ENCODE measurements at regions not wholly inside any gene's neighbourhood (a gene's known extent, or its start where the extent isn't known, plus 50 kb on each side); places are given as distances from the start of the nearest gene placed in this dataset.
A peak's percentile ranks its signal among the peaks of the same experiment; 100 is the strongest.

GRCh38 chr7:84250452-84250851 lies 55.9 kb upstream of the SEMA3A start:
- Histone ChIP-seq H3K79me2 (ENCODE audit: low read length) (no peaks in the 10 kb centered on the region), H2AFZ (ENCODE audit: low read depth, low read length) (peak overlapping the region; percentile 32), H4K20me1 (ENCODE audit: insufficient read depth, low read length) (no peaks in the 10 kb centered on the region), H3K4me1 (ENCODE audit: low read length) (peaks cover 36% of the 10 kb centered on the region), H3K9me3 (ENCODE audit: insufficient read depth, low read length) (peaks cover 7% of the 10 kb centered on the region; the same call in 1 of the 2 replicates), H3K27me3 (ENCODE audit: low read depth, low read length) (no peaks in the 10 kb centered on the region), H3K4me3 (ENCODE audit: low read length) (no peak overlapping the region), H3K9ac (ENCODE audit: low read length) (no peak overlapping the region), H3K4me2 (ENCODE audit: low read length) (no peak overlapping the region), H3K36me3 (replicated peaks; ENCODE audit: low read depth, low read length) (peaks cover 3% of the 10 kb centered on the region), H3K27ac (ENCODE audit: low read length) (no peak overlapping the region)
- TF ChIP-seq CTCF (IDR thresholded peaks at IDR 0.05; ENCODE audit: low read depth, low read length), result no peak

- Histone ChIP-seq H3K36me3 (replicated peaks; ENCODE audit: low read depth, low read length) (peaks cover 3% of the 10 kb centered on the region), H3K4me1 (ENCODE audit: low read length) (peaks cover 36% of the 10 kb centered on the region), H3K4me3 (ENCODE audit: low read length) (no peak overlapping the region), H2AFZ (ENCODE audit: low read depth, low read length) (no peak overlapping the region), H3K27me3 (ENCODE audit: low read depth, low read length) (no peaks in the 10 kb centered on the region), H3K4me2 (ENCODE audit: low read length) (peak overlapping the region; percentile 15), H3K27ac (ENCODE audit: low read length) (peak overlapping the region; percentile 89), H3K9me3 (ENCODE audit: insufficient read depth, low read length) (peaks cover 8% of the 10 kb centered on the region; the same call in 1 of the 2 replicates), H4K20me1 (ENCODE audit: insufficient read depth, low read length) (no peaks in the 10 kb centered on the region), H3K79me2 (ENCODE audit: low read length) (no peaks in the 10 kb centered on the region), H3K9ac (ENCODE audit: low read length) (no peak overlapping the region)
- no peak for TF ChIP-seq CTCF (IDR thresholded peaks at IDR 0.05; ENCODE audit: low read depth, low read length)
- no peak for TF ChIP-seq EZH2phosphoT487 (IDR thresholded peaks at IDR 0.05; ENCODE audit: low read depth)
Measured at GRCh38 chr7:84249656-84250055, 55.1 kb upstream of the SEMA3A start.

GRCh38 chr7:84248843-84249242 lies 54.3 kb upstream of the SEMA3A start:
- peak overlapping the region; percentile 61 for H3K4me2 ChIP-seq (ENCODE audit: low read length)
- H3K4me3 ChIP-seq (ENCODE audit: low read length), result peak overlapping the region; percentile 40
- H3K36me3 ChIP-seq (replicated peaks; ENCODE audit: low read depth, low read length), result peaks cover 3% of the 10 kb centered on the region

GRCh38 chr7:84248267-84248666 lies 53.7 kb upstream of the SEMA3A start:
- H3K4me3 ChIP-seq (ENCODE audit: low read length), result peak overlapping the region; percentile 40
- H3K9me3 ChIP-seq (ENCODE audit: insufficient read depth, low read length), result peaks cover 8% of the 10 kb centered on the region; the same call in 1 of the 2 replicates
- no peak overlapping the region for H2AFZ ChIP-seq (ENCODE audit: low read depth, low read length)
- no peaks in the 10 kb centered on the region for H4K20me1 ChIP-seq (ENCODE audit: insufficient read depth, low read length)
- H3K4me1 ChIP-seq (ENCODE audit: low read length), result peaks cover 36% of the 10 kb centered on the region
- peak overlapping the region; percentile 61 for H3K4me2 ChIP-seq (ENCODE audit: low read length)
- no peaks in the 10 kb centered on the region for H3K79me2 ChIP-seq (ENCODE audit: low read length)
- H3K27me3 ChIP-seq (ENCODE audit: low read depth, low read length), result no peaks in the 10 kb centered on the region
- peak overlapping the region; percentile 89 for H3K27ac ChIP-seq (ENCODE audit: low read length)
- peaks cover 3% of the 10 kb centered on the region for H3K36me3 ChIP-seq (replicated peaks; ENCODE audit: low read depth, low read length)
- TF ChIP-seq CTCF (IDR thresholded peaks at IDR 0.05; ENCODE audit: low read depth, low read length), result no peak
- no peak for TF ChIP-seq EZH2phosphoT487 (IDR thresholded peaks at IDR 0.05; ENCODE audit: low read depth)
- H3K9ac ChIP-seq (ENCODE audit: low read length), result peak overlapping the region; percentile 55

More at GRCh38 chr7:84248843-84249242, 54.3 kb upstream of the SEMA3A start:
- peak overlapping the region; percentile 61; the same call in 1 of the 2 replicates for H2AFZ ChIP-seq (ENCODE audit: low read depth, low read length)
- peak overlapping the region; percentile 55 for H3K9ac ChIP-seq (ENCODE audit: low read length)
- H4K20me1 ChIP-seq (ENCODE audit: insufficient read depth, low read length), result no peaks in the 10 kb centered on the region
- no peaks in the 10 kb centered on the region for H3K79me2 ChIP-seq (ENCODE audit: low read length)
- H3K27ac ChIP-seq (ENCODE audit: low read length), result peak overlapping the region; percentile 89
- no peak for TF ChIP-seq EZH2phosphoT487 (IDR thresholded peaks at IDR 0.05; ENCODE audit: low read depth)
- no peak for TF ChIP-seq CTCF (IDR thresholded peaks at IDR 0.05; ENCODE audit: low read depth, low read length)
- peaks cover 8% of the 10 kb centered on the region; the same call in 1 of the 2 replicates for H3K9me3 ChIP-seq (ENCODE audit: insufficient read depth, low read length)
- H3K4me1 ChIP-seq (ENCODE audit: low read length), result peaks cover 33% of the 10 kb centered on the region
- H3K27me3 ChIP-seq (ENCODE audit: low read depth, low read length), result no peaks in the 10 kb centered on the region

All from OCI-LY3 (cell line).